Activated naive CD4-positive, alpha-beta T cell treated with anti-CD3 and anti-CD28 coated beads for 36 hours (primary cell): ENCODE measurements at regions not wholly inside any gene's neighbourhood (a gene's known extent, or its start where the extent isn't known, plus 50 kb on each side); places are given as distances from the start of the nearest gene placed in this dataset.
"Not testable (repeated sequence)": the region's sequence is repeated elsewhere in the genome, so short reads cannot be mapped to it uniquely, and the experiment has no call there.

Experiments used
- CTCF ChIA-PET: fragments of 350-600 bp; sonication (Branson Sonifier 250); formaldehyde crosslinking; loops from one replicate; lab custom pipeline; 2021; ENCODE audit warnings: antibody characterized with exemption; lab: Charles Lee
- DNase-seq: peaks from one replicate; pipeline ENCODE4 v3.0.0-alpha.2; 2020
- H3K27ac Mint-ChIP-seq: one replicate; pipeline ENCODE4 v1.8.0; 2021; ENCODE audit warnings: mild to moderate bottlenecking, mixed read lengths
- H3K27me3 Mint-ChIP-seq: one replicate; pipeline ENCODE4 v1.8.0; 2021; ENCODE audit warnings: low read depth, mixed read lengths
- H3K36me3 Mint-ChIP-seq: one replicate; pipeline ENCODE4 v1.8.0; 2021; ENCODE audit warnings: low read depth, mixed read lengths
- H3K4me1 Mint-ChIP-seq: one replicate; pipeline ENCODE4 v1.8.0; 2021; ENCODE audit warnings: low read depth, mixed read lengths
- H3K4me3 Mint-ChIP-seq: one replicate; pipeline ENCODE4 v1.8.0; 2021; ENCODE audit warnings: mild to moderate bottlenecking, moderate library complexity, mixed read lengths
- H3K9me3 Mint-ChIP-seq: one replicate; pipeline ENCODE4 v1.8.0; 2021; ENCODE audit warnings: mixed read lengths
- intact Hi-C: fragments of 100-400 bp; cut with micrococcal nuclease; formaldehyde crosslinking; loops from one replicate; pipeline ENCODE4 v1.15.1; 2023

DNA sequence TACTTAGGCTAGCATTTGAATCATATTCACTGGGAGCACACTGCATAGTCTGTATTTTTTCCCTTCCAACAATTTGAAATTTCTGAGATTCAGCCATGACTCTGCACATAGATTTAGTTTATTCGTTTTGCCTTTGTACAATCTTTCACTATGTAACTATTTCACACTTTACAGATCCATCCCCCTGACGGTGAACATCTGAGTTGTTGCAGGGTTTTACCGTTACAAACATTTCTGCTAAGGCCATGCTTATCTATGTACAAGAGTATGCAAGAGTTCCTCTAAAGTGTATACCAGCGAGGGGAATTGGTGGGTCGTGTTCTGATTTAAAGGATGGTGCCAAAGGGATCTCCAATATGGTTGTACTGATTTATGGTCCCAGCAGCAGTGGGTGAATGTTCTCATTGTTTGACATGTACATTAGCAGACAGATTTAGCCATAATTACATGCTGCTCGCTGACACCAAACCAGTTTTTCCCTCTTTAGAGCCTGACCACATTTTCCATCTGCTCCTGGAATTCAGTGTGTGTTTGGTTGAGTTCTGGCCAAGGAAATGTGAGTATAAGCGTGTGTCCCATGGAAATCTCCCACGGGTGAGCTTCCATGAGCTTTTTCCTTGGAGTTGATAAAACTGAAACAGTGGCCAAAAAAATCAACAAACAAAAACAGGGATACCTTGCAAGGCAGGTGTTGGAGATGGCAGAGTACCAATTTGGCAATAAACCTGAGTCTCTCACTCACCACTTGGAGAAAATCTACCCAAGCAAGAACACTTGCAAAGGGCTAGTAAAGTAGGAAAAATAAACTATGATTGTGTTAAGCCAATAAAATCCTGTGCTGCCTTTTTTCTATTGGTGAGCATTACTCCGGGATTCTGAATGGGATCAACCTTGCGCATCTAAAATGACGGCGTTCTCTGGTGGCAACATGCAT, 149.7 kb upstream of the MXRA5 start:
- H3K9me3 Mint-ChIP-seq, H3K27me3 Mint-ChIP-seq, H3K4me3 Mint-ChIP-seq, CTCF ChIA-PET, H3K36me3 Mint-ChIP-seq, DNase-seq, intact Hi-C loops, H3K27ac Mint-ChIP-seq, H3K4me1 Mint-ChIP-seq: not testable (repeated sequence)

DNA sequence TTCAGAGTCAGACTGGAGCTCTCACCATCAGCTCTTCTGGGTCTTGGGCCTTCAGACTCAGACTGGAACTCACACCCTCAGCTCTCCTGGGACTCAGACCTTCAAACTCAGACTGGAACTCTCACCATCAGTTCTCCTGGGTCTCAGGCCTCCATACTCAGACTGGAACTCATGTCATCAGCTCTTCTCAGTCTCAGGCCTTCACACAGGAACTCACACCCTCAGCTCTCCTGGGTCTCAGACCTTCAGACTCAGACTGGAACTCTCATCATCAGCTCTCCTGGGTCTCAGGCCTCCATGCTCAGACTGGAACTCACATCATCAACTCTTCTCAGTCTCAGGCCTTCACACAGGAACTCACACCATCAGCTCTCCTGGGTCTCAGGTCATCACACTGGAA, 147.2 kb upstream of the MXRA5 start:
- Mint-ChIP-seq H3K9me3 (peaks cover 6% of the 10 kb centered on the region), H3K4me1 (no peaks in the 10 kb centered on the region), H3K4me3 (no peak overlapping the region), H3K27me3 (no peaks in the 10 kb centered on the region), H3K36me3 (no peaks in the 10 kb centered on the region), H3K27ac (no peak overlapping the region)
- CTCF ChIA-PET = no interaction called here
- DNase-seq = no peak
- intact Hi-C loops = no loop called here

DNA sequence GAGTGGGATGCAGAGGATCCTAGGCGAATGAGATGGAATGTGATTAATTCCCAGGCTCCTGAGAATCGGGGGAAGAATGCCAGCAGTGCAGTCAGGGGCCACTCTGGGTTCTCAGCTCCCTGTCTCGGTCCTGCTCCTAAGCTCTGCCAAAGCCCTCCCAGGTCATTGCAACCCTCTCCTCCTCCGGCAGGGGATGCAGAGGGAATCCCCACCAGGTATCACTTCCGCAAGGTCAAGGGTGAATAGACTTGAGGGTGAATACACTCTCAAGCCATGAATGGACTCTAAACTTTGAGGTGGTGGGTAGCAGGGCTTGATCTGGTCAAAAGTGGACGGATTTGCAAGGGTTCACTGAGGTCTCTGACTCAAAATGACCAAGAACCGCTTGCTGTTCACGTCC, 139.3 kb upstream of the MXRA5 start:
- H3K36me3 Mint-ChIP-seq = no peaks in the 10 kb centered on the region
- no peaks in the 10 kb centered on the region for H3K9me3 Mint-ChIP-seq
- no peak overlapping the region for H3K4me3 Mint-ChIP-seq
- H3K27me3 Mint-ChIP-seq = no peaks in the 10 kb centered on the region
- H3K4me1 Mint-ChIP-seq = no peaks in the 10 kb centered on the region
- CTCF ChIA-PET = no interaction called here
- intact Hi-C loops = no loop called here
- H3K27ac Mint-ChIP-seq = no peak overlapping the region
- no peak for DNase-seq

DNA sequence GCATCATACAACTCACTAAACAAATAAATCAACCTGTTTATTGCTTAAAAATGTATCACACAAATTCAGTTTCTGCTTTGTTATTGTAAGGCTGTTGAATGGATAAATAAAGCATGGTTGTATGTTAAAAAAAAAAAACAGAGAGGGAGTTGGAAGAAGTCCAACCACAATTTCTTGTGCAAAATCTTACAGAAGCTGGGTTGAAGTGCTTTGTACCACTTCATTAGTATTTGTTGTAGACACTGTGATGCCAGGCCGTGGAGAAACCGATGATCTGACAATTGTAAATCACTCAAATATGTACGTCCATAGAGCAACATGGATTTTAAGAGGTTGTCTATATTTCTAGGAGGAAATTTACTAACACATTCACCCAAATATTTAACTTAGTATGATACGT, 132.6 kb upstream of the MXRA5 start:
- intact Hi-C loops = no loop called here
- Mint-ChIP-seq H3K36me3 (no peaks in the 10 kb centered on the region), H3K27ac (no peak overlapping the region), H3K4me1 (no peaks in the 10 kb centered on the region), H3K4me3 (no peak overlapping the region), H3K9me3 (peaks cover 2% of the 10 kb centered on the region), H3K27me3 (no peaks in the 10 kb centered on the region)
- no peak for DNase-seq
- CTCF ChIA-PET = no interaction called here

DNA sequence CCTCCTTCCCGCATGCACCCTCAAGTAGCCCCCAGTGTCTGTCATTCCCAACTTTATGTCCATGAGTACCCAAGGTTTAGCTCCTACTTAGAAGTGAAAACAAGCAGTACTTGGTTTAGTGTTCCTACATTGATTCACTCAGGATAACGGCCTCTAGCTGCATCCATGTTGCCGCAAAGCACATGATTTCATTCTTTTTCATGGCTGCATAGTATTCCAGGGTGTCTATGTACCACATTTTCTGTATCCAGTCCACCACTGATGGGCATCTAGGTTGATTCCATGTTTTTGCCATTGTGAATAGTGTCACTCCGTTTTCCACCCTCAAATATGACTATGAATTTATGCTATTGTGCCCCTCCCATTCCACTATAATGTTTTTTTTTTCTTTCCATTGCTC, 130.5 kb upstream of the MXRA5 start:
- no peak for DNase-seq
- Mint-ChIP-seq H3K4me1 (no peaks in the 10 kb centered on the region), H3K36me3 (no peaks in the 10 kb centered on the region), H3K27me3 (no peaks in the 10 kb centered on the region), H3K27ac (no peak overlapping the region), H3K4me3 (no peak overlapping the region), H3K9me3 (peaks cover 2% of the 10 kb centered on the region)
- CTCF ChIA-PET = no interaction called here
- intact Hi-C loops = no loop called here

DNA sequence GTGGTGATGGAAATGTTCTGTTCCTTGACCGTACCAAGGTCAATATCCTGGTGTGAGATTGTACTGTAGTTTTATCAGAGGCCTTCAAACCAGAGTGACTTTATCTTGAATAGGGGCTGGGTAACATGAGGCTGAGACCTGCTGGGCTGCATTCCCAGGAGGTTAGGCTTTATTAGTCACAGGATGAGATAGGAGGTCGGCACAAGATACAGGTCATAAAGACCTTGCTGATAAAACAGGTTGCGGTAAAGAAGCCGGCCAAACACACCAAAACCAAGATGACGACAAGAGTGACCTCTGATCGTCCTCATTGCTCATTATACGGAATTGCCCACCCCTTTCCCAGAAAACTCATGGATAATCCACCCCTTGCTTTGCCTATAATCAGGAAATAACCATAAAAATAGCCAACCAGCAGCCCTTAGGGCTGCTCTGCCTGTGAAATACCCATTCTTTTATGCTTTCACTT, 123.8 kb upstream of the MXRA5 start:
- H3K27ac Mint-ChIP-seq, DNase-seq, intact Hi-C loops, H3K4me1 Mint-ChIP-seq, H3K9me3 Mint-ChIP-seq, H3K27me3 Mint-ChIP-seq, H3K36me3 Mint-ChIP-seq, CTCF ChIA-PET, H3K4me3 Mint-ChIP-seq: not testable (repeated sequence)

DNA sequence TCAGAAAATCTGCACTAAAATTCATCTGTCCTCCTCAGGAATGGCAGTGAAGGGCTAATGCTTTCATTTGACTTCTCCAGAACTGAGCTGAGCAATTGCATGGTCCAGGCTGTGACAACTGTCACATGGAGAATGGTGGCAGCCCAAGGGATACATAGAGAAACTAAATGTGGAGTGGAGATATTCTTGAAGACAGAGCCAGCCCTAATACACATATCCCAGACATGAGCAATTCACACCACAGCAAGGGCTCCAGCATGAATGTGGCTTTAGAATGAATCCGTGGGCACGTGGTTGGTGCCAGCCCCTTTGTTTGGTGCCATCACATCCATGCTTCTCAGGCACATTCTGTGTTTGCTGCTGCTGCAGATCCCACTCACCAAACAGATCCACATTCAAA, 121.6 kb upstream of the MXRA5 start:
- no peak for DNase-seq
- H3K27ac Mint-ChIP-seq = no peak overlapping the region
- no peaks in the 10 kb centered on the region for H3K9me3 Mint-ChIP-seq
- no peak overlapping the region for H3K4me3 Mint-ChIP-seq
- CTCF ChIA-PET = no interaction called here
- H3K36me3 Mint-ChIP-seq = no peaks in the 10 kb centered on the region
- H3K4me1 Mint-ChIP-seq = no peaks in the 10 kb centered on the region
- intact Hi-C loops = no loop called here
- no peaks in the 10 kb centered on the region for H3K27me3 Mint-ChIP-seq

DNA sequence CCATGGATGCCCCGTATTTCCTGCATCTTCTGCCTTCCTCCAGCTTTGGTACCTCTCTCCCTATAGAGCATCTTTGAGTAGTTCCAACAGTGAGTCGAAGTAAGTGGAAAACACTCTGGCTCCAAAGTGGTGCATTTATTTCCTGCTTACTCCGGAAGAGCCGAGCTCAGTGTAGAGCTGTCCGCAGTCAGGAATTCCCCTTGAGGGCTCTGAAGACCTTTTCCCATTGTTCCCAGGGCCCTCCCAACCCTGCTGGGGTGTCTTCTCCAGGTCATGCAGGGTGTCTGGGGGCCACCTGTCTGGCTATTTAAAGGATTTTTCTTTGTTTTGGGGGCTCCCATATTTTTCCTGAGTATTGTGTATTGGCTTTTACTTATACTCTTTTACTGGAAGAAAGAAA, 118.6 kb upstream of the MXRA5 start:
- CTCF ChIA-PET = no interaction called here
- Mint-ChIP-seq H3K4me3 (no peak overlapping the region), H3K27me3 (no peaks in the 10 kb centered on the region)

DNA sequence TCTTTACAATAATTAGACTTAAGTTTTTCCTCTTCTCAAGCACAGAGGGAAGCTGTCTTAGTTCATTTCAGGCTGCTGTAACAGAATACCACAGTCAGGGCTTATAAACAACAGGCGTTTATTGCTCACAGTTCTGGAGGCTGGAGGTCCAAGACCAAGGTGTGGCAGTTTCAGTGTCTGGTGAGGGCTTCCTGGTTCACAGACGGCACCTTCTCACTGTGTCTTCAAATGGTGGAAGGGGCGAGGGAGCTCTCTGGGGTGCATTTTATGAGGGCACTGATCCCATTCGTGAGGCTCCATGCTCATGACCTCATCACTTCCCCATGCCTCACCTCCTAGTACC, 115.7 kb upstream of the MXRA5 start:
- Mint-ChIP-seq H3K4me1 (no peaks in the 10 kb centered on the region), H3K9me3 (no peaks in the 10 kb centered on the region), H3K36me3 (no peaks in the 10 kb centered on the region), H3K4me3 (no peak overlapping the region), H3K27me3 (no peaks in the 10 kb centered on the region), H3K27ac (no peak overlapping the region)
- CTCF ChIA-PET = no interaction called here
- no peak for DNase-seq
- intact Hi-C loops = no loop called here

More for the DNA sequence above, 118.6 kb upstream of the MXRA5 start:
- H3K4me1 Mint-ChIP-seq = no peaks in the 10 kb centered on the region
- no peak overlapping the region for H3K27ac Mint-ChIP-seq
- intact Hi-C loops = no loop called here
- H3K9me3 Mint-ChIP-seq = no peaks in the 10 kb centered on the region
- no peaks in the 10 kb centered on the region for H3K36me3 Mint-ChIP-seq
- no peak for DNase-seq

DNA sequence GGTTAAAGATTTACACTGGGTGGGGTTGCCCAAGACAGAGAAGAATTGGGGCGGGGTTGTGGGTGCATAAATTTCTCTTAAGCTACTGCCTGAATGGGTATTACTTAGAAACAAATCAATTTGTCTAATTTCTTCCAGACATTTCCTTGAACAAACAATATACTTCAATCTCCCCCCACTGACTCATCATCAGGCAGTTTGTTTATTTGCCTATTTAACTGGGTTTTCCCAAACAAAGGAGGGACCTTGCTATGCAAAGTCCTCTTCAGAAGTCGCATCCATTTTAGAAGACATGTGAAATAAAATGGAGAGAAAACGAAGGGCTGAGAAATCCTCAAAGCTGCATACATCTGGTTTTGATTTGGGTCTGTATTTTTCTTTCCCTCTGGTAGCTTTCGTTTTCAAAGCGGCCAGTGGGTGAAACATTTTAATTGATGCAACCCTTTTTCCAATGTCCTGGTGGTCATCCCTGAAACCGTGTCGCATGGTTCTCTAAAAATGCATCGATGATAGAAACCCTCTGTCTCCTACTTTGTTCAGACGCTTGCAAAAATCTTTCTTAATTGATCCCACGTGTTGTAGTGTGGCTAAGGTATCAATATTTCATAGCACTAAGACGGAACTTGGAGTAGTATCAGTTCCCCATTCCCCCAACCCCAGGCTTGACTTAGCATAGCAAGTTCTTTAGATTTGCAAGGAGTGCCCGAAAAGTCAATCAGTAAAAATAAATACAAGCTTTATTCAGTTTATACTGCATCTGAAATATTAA, 115.1 kb upstream of the MXRA5 start:
- no peak for DNase-seq
- Mint-ChIP-seq H3K27me3 (no peaks in the 10 kb centered on the region), H3K36me3 (no peaks in the 10 kb centered on the region), H3K4me1 (no peaks in the 10 kb centered on the region), H3K27ac (no peak overlapping the region), H3K9me3 (no peaks in the 10 kb centered on the region), H3K4me3 (no peak overlapping the region)
- intact Hi-C loops = no loop called here
- CTCF ChIA-PET = no interaction called here

DNA sequence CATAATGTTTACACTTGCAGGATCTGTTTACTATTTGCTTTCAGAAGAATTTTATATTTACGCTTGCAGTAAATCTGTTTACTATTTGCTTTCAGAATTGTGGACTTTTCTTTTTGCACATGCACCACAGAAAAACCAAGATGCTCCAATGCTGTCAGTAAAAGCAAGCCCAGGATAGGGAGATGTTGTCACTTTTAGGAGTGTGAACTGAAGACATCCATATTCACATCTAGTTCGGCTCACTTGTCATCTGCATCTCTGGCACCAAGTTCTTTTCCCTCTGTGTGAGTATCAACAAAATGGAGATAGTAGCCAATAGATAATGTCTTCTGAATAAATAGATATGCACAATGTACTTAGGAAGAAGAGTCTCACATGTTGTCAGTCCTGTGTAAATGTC, 109.3 kb upstream of the MXRA5 start:
- intact Hi-C loops = no loop called here
- no peak overlapping the region for H3K4me3 Mint-ChIP-seq
- no peak overlapping the region for H3K27ac Mint-ChIP-seq
- no peaks in the 10 kb centered on the region for H3K9me3 Mint-ChIP-seq
- no peak for DNase-seq
- no peaks in the 10 kb centered on the region for H3K36me3 Mint-ChIP-seq
- H3K4me1 Mint-ChIP-seq = no peaks in the 10 kb centered on the region
- CTCF ChIA-PET = no interaction called here
- no peaks in the 10 kb centered on the region for H3K27me3 Mint-ChIP-seq

DNA sequence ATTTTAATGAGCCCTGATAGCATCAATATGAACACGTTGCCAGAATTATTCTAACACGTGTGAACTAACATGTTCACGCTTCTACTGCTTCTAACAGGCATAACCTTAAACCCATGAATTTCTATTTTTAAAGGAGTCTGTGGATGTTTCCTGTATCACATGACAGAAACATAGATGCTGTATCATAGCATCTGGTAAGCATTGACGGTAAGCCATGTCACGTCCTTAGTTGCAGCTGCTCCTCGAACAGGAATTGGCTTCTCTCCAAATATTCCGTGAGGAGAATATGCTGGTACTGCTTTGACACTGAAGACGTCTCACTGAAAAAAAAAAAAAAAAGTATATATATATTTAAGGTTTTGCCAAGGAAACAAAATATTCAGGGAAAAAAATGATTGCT, 105.1 kb upstream of the MXRA5 start:
- Mint-ChIP-seq H3K4me1 (no peaks in the 10 kb centered on the region), H3K27me3 (no peaks in the 10 kb centered on the region), H3K36me3 (no peaks in the 10 kb centered on the region), H3K27ac (no peak overlapping the region), H3K9me3 (no peaks in the 10 kb centered on the region), H3K4me3 (no peak overlapping the region)
- CTCF ChIA-PET = no interaction called here
- no peak for DNase-seq
- intact Hi-C loops = no loop called here
